ENCODE measurements at regions not wholly inside any gene's neighbourhood (a gene's known extent, or its start where the extent isn't known, plus 50 kb on each side); places are given as distances from the start of the nearest gene placed in this dataset.
"Not testable (repeated sequence)": the region's sequence is repeated elsewhere in the genome, so short reads cannot be mapped to it uniquely, and the experiment has no call there.

- H3K27ac Mint-ChIP-seq: no peak overlapping the region
- H3K9me3 Mint-ChIP-seq: peaks cover 5% of the 10 kb centered on the region
- no peaks in the 10 kb centered on the region for H3K4me1 Mint-ChIP-seq
- H3K4me3 Mint-ChIP-seq: no peak overlapping the region
- TF ChIP-seq CTCF (IDR thresholded peaks at IDR 0.05): no peak
- DNase-seq: no peak
- peaks cover 3% of the 10 kb centered on the region for H3K27me3 Mint-ChIP-seq (ENCODE audit: low read depth, poor library complexity)
- no peaks in the 10 kb centered on the region for H3K36me3 Mint-ChIP-seq (ENCODE audit: low read depth)
These were observed 326.7 kb upstream of the THBS1 start for GRCh38 chr15:39254181-39254580.

DNA sequence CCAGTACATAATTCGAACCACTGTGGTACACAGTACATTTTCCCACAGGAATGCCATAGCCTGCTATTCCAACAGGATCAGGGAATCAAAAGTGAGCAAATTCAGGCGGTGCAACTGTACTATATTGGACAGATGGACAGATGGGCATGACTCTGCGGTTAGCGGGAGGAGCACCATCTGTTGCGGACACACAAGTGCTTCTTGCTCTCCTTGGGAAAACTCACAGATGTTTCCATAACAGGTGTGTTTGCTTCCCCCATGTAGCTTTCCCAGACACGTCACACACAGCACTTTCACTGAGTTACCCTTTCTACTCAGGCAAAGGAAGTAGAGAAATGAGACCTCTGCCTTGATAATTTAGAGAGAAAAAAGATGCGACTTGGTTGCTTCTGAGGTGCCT is 325.1 kb upstream of the THBS1 start:
- Mint-ChIP-seq H3K4me1 (no peaks in the 10 kb centered on the region), H3K4me3 (no peak overlapping the region), H3K27me3 (ENCODE audit: low read depth, poor library complexity) (peaks cover 5% of the 10 kb centered on the region), H3K27ac (no peak overlapping the region), H3K9me3 (peaks cover 5% of the 10 kb centered on the region), H3K36me3 (ENCODE audit: low read depth) (no peaks in the 10 kb centered on the region)
- TF ChIP-seq CTCF (IDR thresholded peaks at IDR 0.05): no peak
- no peak for DNase-seq

DNA sequence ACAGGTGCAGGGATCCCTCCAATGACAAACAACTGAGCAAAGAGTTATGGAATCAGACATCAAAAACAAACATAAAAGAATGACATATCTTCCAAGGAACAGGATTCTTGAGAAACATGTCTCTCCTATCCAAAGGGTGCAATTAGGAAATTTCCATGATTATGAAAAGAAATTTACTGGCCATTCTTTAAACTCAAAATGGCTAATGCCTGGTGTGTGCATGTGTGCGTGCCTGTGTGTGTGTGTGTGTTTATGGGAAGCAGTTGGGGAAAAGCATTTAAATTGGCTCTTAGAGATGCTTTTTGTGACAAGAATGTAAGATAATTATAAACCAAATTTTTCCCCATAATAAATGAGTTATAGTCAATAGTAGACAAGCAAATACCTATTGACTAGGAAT is 320.5 kb upstream of the THBS1 start:
- no peak for DNase-seq
- H3K27ac Mint-ChIP-seq: no peak overlapping the region
- peaks cover 5% of the 10 kb centered on the region for H3K27me3 Mint-ChIP-seq (ENCODE audit: low read depth, poor library complexity)
- peaks cover 5% of the 10 kb centered on the region for H3K9me3 Mint-ChIP-seq
- no peak overlapping the region for H3K4me3 Mint-ChIP-seq
- TF ChIP-seq CTCF (IDR thresholded peaks at IDR 0.05): no peak
- H3K4me1 Mint-ChIP-seq: no peaks in the 10 kb centered on the region
- H3K36me3 Mint-ChIP-seq (ENCODE audit: low read depth): no peaks in the 10 kb centered on the region

DNA sequence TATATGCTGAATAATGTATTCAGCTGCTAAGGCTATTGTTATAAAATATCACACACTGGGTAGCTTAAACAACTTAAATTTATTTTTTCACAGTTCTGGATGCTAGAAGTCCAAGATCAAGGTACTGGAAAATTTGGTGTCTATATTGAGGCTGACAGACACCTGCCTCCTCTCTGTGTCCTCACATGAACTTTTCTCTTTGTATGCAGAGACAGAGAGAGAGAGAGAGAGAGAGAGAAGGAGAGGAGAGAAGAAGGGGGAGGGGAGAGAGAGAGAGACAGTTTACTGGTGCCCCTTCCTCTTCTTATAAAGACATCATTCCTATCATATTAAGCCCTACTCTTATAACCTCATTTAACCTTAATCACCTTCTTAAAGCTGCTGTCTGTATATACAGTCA is 320.1 kb upstream of the THBS1 start:
- H3K27me3 Mint-ChIP-seq (ENCODE audit: low read depth, poor library complexity): peaks cover 5% of the 10 kb centered on the region

GRCh38 chr15:39261397-39262183 is 319.3 kb upstream of the THBS1 start:
- not testable (repeated sequence) for H3K27me3 Mint-ChIP-seq (ENCODE audit: low read depth, poor library complexity)

More for the DNA sequence above, 320.1 kb upstream of the THBS1 start:
- no peak for DNase-seq
- H3K4me3 Mint-ChIP-seq: no peak overlapping the region
- peaks cover 5% of the 10 kb centered on the region for H3K9me3 Mint-ChIP-seq
- no peak for TF ChIP-seq CTCF (IDR thresholded peaks at IDR 0.05)
- no peaks in the 10 kb centered on the region for H3K4me1 Mint-ChIP-seq
- H3K36me3 Mint-ChIP-seq (ENCODE audit: low read depth): no peaks in the 10 kb centered on the region
- no peak overlapping the region for H3K27ac Mint-ChIP-seq

GRCh38 chr15:39262995-39263772 is 317.7 kb upstream of the THBS1 start:
- not testable (repeated sequence) for H3K4me3 Mint-ChIP-seq; H3K36me3 Mint-ChIP-seq (ENCODE audit: low read depth); H3K4me1 Mint-ChIP-seq; H3K9me3 Mint-ChIP-seq; H3K27ac Mint-ChIP-seq; H3K27me3 Mint-ChIP-seq (ENCODE audit: low read depth, poor library complexity); DNase-seq

More at GRCh38 chr15:39261397-39262183, 319.3 kb upstream of the THBS1 start:
- not testable (repeated sequence) for H3K27ac Mint-ChIP-seq; H3K9me3 Mint-ChIP-seq; H3K4me1 Mint-ChIP-seq; H3K4me3 Mint-ChIP-seq; DNase-seq; H3K36me3 Mint-ChIP-seq (ENCODE audit: low read depth)

All from nephron progenitor cell (in vitro differentiated cells).